ENCODE measurements at regions not wholly inside any gene's neighbourhood (a gene's known extent, or its start where the extent isn't known, plus 50 kb on each side); places are given as distances from the start of the nearest gene placed in this dataset.

GRCh38 chr5:85108471-85108870, 723.8 kb upstream of the EDIL3 start:
- no peaks in the 10 kb centered on the region for H3K36me3 Mint-ChIP-seq
- H3K9me3 ChIP-seq (ENCODE audit: control insufficient read depth in 2 of 2, low read length in 2 of 2): peaks cover 2 to 4% of the 10 kb centered on the region in 2 experiments
- H3K4me3 Mint-ChIP-seq: no peak overlapping the region
- H3K4me1 Mint-ChIP-seq: no peaks in the 10 kb centered on the region
- peaks cover 0 to 10% (median 2%) of the 10 kb centered on the region in 7 donors for H3K9me3 Mint-ChIP-seq
- no peaks in the 10 kb centered on the region for H3K4me1 ChIP-seq (ENCODE audit: control insufficient read depth, insufficient read depth, low read length, poor library complexity, severe bottlenecking)
- H3K4me3 ChIP-seq (ENCODE audit: low read depth, low read length): no peak overlapping the region
- no peak for ATAC-seq (ENCODE audit: low read depth in 2 of 2)
- no peak for DNase-seq
- H3K27ac Mint-ChIP-seq: no peak overlapping the region
- no peaks in the 10 kb centered on the region for H3K27me3 Mint-ChIP-seq
- H3K27me3 ChIP-seq (ENCODE audit: control insufficient read depth, insufficient read depth, low read length): no peaks in the 10 kb centered on the region
- no peak overlapping the region for H3K27ac ChIP-seq (ENCODE audit: insufficient read depth, low read length, poor library complexity, severe bottlenecking)
- H3K36me3 ChIP-seq (ENCODE audit: control insufficient read depth, insufficient read depth, low read length): no peaks in the 10 kb centered on the region

GRCh38 chr5:85109616-85110015, 724.9 kb upstream of the EDIL3 start:
- H3K27me3 ChIP-seq (ENCODE audit: control insufficient read depth, insufficient read depth, low read length): no peaks in the 10 kb centered on the region
- Mint-ChIP-seq H3K27ac (no peak overlapping the region), H3K9me3 (peaks cover 0 to 13% (median 2%) of the 10 kb centered on the region in 7 donors), H3K4me3 (no peak overlapping the region), H3K27me3 (no peaks in the 10 kb centered on the region), H3K4me1 (no peaks in the 10 kb centered on the region), H3K36me3 (no peaks in the 10 kb centered on the region)
- ATAC-seq (ENCODE audit: low read depth in 2 of 2) (no peak), DNase-seq (no peak)
- no peaks in the 10 kb centered on the region for H3K4me1 ChIP-seq (ENCODE audit: control insufficient read depth, insufficient read depth, low read length, poor library complexity, severe bottlenecking)
- H3K9me3 ChIP-seq (ENCODE audit: control insufficient read depth in 2 of 2, low read length in 2 of 2): peaks cover 2 to 4% of the 10 kb centered on the region in 2 experiments
- H3K4me3 ChIP-seq (ENCODE audit: low read depth, low read length): no peak overlapping the region
- no peaks in the 10 kb centered on the region for H3K36me3 ChIP-seq (ENCODE audit: control insufficient read depth, insufficient read depth, low read length)
- no peak overlapping the region for H3K27ac ChIP-seq (ENCODE audit: insufficient read depth, low read length, poor library complexity, severe bottlenecking)

DNA sequence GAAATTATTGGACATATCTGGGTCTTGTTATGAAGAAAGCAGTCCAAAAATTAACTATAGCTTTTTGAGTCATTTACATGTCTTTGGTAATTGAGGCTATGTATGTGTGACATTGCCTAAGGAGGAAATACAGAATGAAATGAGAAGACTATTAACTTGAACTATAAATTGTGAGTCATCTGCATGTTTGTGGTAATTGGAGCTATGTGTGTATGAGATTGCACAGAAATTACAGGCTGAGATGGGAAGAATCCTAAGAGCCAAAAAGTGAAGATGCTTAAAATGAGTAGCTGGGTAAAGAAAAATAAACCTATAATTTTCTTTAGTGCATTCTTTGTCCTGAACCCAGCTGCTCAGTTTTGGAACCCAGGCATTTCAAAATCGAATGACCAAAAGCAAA, 747.6 kb upstream of the EDIL3 start:
- peaks cover 2 to 21% (median 6%) of the 10 kb centered on the region in 7 donors for H3K9me3 Mint-ChIP-seq
- H3K4me1 ChIP-seq (ENCODE audit: control insufficient read depth, insufficient read depth, low read length, poor library complexity, severe bottlenecking): no peaks in the 10 kb centered on the region
- no peaks in the 10 kb centered on the region for H3K9me3 ChIP-seq (ENCODE audit: control insufficient read depth in 2 of 2, low read length in 2 of 2)
- H3K27me3 ChIP-seq (ENCODE audit: control insufficient read depth, insufficient read depth, low read length): no peaks in the 10 kb centered on the region
- no peak overlapping the region for H3K4me3 Mint-ChIP-seq
- no peaks in the 10 kb centered on the region for H3K4me1 Mint-ChIP-seq
- H3K27ac Mint-ChIP-seq: no peak overlapping the region
- H3K36me3 ChIP-seq (ENCODE audit: control insufficient read depth, insufficient read depth, low read length): no peaks in the 10 kb centered on the region
- H3K27me3 Mint-ChIP-seq: no peaks in the 10 kb centered on the region
- no peak overlapping the region for H3K4me3 ChIP-seq (ENCODE audit: low read depth, low read length)
- DNase-seq: no peak
- no peak overlapping the region for H3K27ac ChIP-seq (ENCODE audit: insufficient read depth, low read length, poor library complexity, severe bottlenecking)
- ATAC-seq (ENCODE audit: low read depth in 2 of 2): no peak
- H3K36me3 Mint-ChIP-seq: no peaks in the 10 kb centered on the region

DNA sequence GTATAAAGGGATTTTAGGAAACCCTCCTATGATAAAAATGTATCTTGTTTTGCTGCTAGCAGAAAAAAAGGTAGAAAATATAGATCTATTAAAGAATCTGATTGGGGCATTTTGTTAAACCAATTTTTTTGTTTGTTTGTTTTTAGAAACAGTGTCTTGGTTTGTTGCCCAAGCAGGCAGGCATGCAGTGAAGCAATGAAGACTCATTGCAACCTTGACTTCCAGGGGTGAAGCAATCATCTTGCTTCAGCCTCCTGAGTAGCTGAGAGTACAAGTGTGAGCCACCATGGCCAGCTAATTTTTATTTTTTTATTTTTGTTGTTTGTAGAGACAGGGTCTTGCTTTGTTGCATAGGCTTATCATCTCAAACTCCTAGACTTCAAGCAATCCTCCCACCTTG, 755.8 kb upstream of the EDIL3 start:
- Mint-ChIP-seq H3K27ac (no peak overlapping the region), H3K4me1 (no peaks in the 10 kb centered on the region), H3K4me3 (no peak overlapping the region), H3K27me3 (no peaks in the 10 kb centered on the region), H3K36me3 (no peaks in the 10 kb centered on the region), H3K9me3 (peaks cover 0 to 10% (median 3%) of the 10 kb centered on the region in 7 donors)
- Histone ChIP-seq H3K4me1 (ENCODE audit: control insufficient read depth, insufficient read depth, low read length, poor library complexity, severe bottlenecking) (no peaks in the 10 kb centered on the region), H3K4me3 (ENCODE audit: low read depth, low read length) (no peak overlapping the region), H3K27me3 (ENCODE audit: control insufficient read depth, insufficient read depth, low read length) (no peaks in the 10 kb centered on the region), H3K27ac (ENCODE audit: insufficient read depth, low read length, poor library complexity, severe bottlenecking) (no peak overlapping the region), H3K9me3 (ENCODE audit: control insufficient read depth in 2 of 2, low read length in 2 of 2) (no peaks in the 10 kb centered on the region), H3K36me3 (ENCODE audit: control insufficient read depth, insufficient read depth, low read length) (no peaks in the 10 kb centered on the region)
- no peak for ATAC-seq (ENCODE audit: low read depth in 2 of 2)
- DNase-seq: no peak

- no peak for DNase-seq
- H3K4me1 ChIP-seq (ENCODE audit: control insufficient read depth, insufficient read depth, low read length, poor library complexity, severe bottlenecking): no peaks in the 10 kb centered on the region
- Mint-ChIP-seq H3K4me3 (no peak overlapping the region), H3K9me3 (peaks cover 0 to 4% (median 0%) of the 10 kb centered on the region in 7 donors), H3K27me3 (no peaks in the 10 kb centered on the region), H3K27ac (no peak overlapping the region), H3K4me1 (no peaks in the 10 kb centered on the region), H3K36me3 (no peaks in the 10 kb centered on the region)
- no peaks in the 10 kb centered on the region for H3K27me3 ChIP-seq (ENCODE audit: control insufficient read depth, insufficient read depth, low read length)
- no peaks in the 10 kb centered on the region for H3K36me3 ChIP-seq (ENCODE audit: control insufficient read depth, insufficient read depth, low read length)
- no peak overlapping the region for H3K4me3 ChIP-seq (ENCODE audit: low read depth, low read length)
- no peak for ATAC-seq (ENCODE audit: low read depth in 2 of 2)
- H3K9me3 ChIP-seq (ENCODE audit: control insufficient read depth in 2 of 2, low read length in 2 of 2): no peaks in the 10 kb centered on the region
- H3K27ac ChIP-seq (ENCODE audit: insufficient read depth, low read length, poor library complexity, severe bottlenecking): no peak overlapping the region
Observed at GRCh38 chr5:85143138-85143537, 758.5 kb upstream of the EDIL3 start.

DNA sequence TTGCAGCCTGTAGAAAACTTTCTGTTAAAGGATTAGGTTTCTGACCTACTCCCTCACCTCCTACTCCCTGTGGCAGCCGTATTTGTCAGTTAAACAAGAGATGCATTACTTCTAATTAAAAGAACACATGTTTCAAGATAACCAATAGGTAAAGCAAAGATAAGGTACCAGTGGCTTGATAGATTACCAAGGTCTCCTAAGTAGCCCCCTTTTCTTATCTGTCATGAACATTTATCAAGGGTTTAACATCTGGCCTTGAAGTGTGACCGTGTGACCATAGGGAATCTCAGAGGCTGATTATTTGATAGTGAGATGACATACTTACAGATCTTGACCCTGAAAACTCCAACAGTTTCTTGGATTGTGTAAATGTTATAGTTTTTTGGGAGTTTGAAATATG, 764.0 kb upstream of the EDIL3 start:
- Histone ChIP-seq H3K4me3 (ENCODE audit: low read depth, low read length) (no peak overlapping the region), H3K9me3 (ENCODE audit: control insufficient read depth in 2 of 2, low read length in 2 of 2) (no peaks in the 10 kb centered on the region), H3K27ac (ENCODE audit: insufficient read depth, low read length, poor library complexity, severe bottlenecking) (no peak overlapping the region), H3K36me3 (ENCODE audit: control insufficient read depth, insufficient read depth, low read length) (no peaks in the 10 kb centered on the region), H3K27me3 (ENCODE audit: control insufficient read depth, insufficient read depth, low read length) (no peaks in the 10 kb centered on the region), H3K4me1 (ENCODE audit: control insufficient read depth, insufficient read depth, low read length, poor library complexity, severe bottlenecking) (no peaks in the 10 kb centered on the region)
- Mint-ChIP-seq H3K27me3 (no peaks in the 10 kb centered on the region), H3K9me3 (peaks cover 0 to 21% (median 3%) of the 10 kb centered on the region in 7 donors), H3K27ac (no peak overlapping the region), H3K36me3 (no peaks in the 10 kb centered on the region), H3K4me1 (no peaks in the 10 kb centered on the region), H3K4me3 (no peak overlapping the region)
- ATAC-seq (ENCODE audit: low read depth in 2 of 2) (no peak), DNase-seq (no peak)

DNA sequence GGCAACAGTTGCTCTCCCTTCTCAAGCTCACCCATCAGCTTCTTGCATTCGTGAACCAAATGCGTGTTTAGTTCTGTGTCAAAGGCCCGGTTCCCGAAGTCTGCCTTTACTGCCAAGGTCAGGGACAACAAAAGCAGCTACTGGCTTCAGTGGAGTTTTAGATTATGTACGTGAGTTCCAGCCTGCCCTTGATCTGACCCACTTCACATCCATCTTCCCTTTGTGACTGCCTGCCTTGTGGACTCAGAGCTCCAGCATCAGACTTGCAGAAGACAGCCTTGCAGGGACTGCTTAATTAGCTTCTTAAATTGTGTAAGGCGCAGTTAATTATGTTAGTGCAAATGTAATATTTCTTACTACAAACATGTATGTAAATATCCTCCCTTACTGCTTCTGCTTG, 774.7 kb upstream of the EDIL3 start:
- Mint-ChIP-seq H3K36me3 (no peaks in the 10 kb centered on the region), H3K27me3 (no peaks in the 10 kb centered on the region), H3K9me3 (peaks cover 0 to 14% (median 7%) of the 10 kb centered on the region in 7 donors), H3K27ac (no peak overlapping the region), H3K4me1 (no peaks in the 10 kb centered on the region), H3K4me3 (no peak overlapping the region)
- ATAC-seq (ENCODE audit: low read depth in 2 of 2) (no peak), DNase-seq (no peak)
- Histone ChIP-seq H3K36me3 (ENCODE audit: control insufficient read depth, insufficient read depth, low read length) (no peaks in the 10 kb centered on the region), H3K4me1 (ENCODE audit: control insufficient read depth, insufficient read depth, low read length, poor library complexity, severe bottlenecking) (no peaks in the 10 kb centered on the region), H3K9me3 (ENCODE audit: control insufficient read depth in 2 of 2, low read length in 2 of 2) (peaks cover 0 to 2% of the 10 kb centered on the region in 2 experiments), H3K4me3 (ENCODE audit: low read depth, low read length) (no peak overlapping the region), H3K27ac (ENCODE audit: insufficient read depth, low read length, poor library complexity, severe bottlenecking) (no peak overlapping the region), H3K27me3 (ENCODE audit: control insufficient read depth, insufficient read depth, low read length) (no peaks in the 10 kb centered on the region)

DNA sequence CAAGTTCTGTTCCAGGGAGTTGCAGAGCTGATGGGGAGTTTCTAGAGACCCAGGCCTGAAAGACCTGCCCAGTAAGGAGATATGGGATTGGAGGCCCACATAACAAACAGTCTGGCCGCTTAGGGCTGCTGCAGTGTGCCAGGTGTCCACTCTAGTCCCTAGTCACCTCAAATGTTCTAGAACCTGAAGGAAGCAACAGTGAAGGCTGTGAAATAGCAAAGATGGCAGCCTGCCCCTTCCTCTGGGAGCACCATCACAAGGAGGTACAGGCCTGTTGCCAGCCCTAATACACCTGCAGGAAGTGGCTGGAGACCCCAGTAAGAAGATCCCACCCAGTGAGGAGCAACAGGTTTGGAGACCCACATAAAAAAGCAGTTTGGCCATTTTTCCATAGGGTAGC, 783.8 kb upstream of the EDIL3 start:
- DNase-seq (no peak), ATAC-seq (ENCODE audit: low read depth in 2 of 2) (no peak)
- Mint-ChIP-seq H3K4me1 (no peaks in the 10 kb centered on the region), H3K27me3 (no peaks in the 10 kb centered on the region), H3K4me3 (no peak overlapping the region), H3K9me3 (peaks cover 6 to 19% (median 8%) of the 10 kb centered on the region in 7 donors), H3K27ac (no peak overlapping the region), H3K36me3 (no peaks in the 10 kb centered on the region)
- H3K27ac ChIP-seq (ENCODE audit: insufficient read depth, low read length, poor library complexity, severe bottlenecking): no peak overlapping the region
- H3K36me3 ChIP-seq (ENCODE audit: control insufficient read depth, insufficient read depth, low read length): no peaks in the 10 kb centered on the region
- H3K4me3 ChIP-seq (ENCODE audit: low read depth, low read length): no peak overlapping the region
- no peaks in the 10 kb centered on the region for H3K27me3 ChIP-seq (ENCODE audit: control insufficient read depth, insufficient read depth, low read length)
- no peaks in the 10 kb centered on the region for H3K4me1 ChIP-seq (ENCODE audit: control insufficient read depth, insufficient read depth, low read length, poor library complexity, severe bottlenecking)
- H3K9me3 ChIP-seq (ENCODE audit: control insufficient read depth in 2 of 2, low read length in 2 of 2): peaks cover 0 to 2% of the 10 kb centered on the region in 2 experiments
